Transverse colon (tissue), 3 donors: ENCODE measurements at regions not wholly inside any gene's neighbourhood (a gene's known extent, or its start where the extent isn't known, plus 50 kb on each side); places are given as distances from the start of the nearest gene placed in this dataset.

Experiments used
- CTCF ChIP-seq, 5 experiments: fragments of 200-600 bp in 3 of 5; fragments of 450-650 bp in 2 of 5; sonication (generic) in 3 of 5; IDR thresholded peaks; 1 replicate in 2 of 5; 2 replicates in 3 of 5; pipeline ENCODE4 v1.5.1; 2016 to 2017; ENCODE audit warnings: antibody characterized with exemption in 5 of 5, inconsistent platforms in 3 of 5, mild to moderate bottlenecking in 2 of 5, moderate library complexity in 1 of 5
- POLR2A ChIP-seq: fragments of 450-650 bp; IDR thresholded peaks from one replicate; pipeline ENCODE4 v1.6.1; 2016; ENCODE audit warnings: antibody characterized with exemption, mild to moderate bottlenecking, moderate library complexity

- TF ChIP-seq CTCF (IDR thresholded peaks at IDR 0.05) (no peak), POLR2A (no peak)
Observed at GRCh38 chr7:25517906-25518305, 289.6 kb upstream of the NPVF start.
